ENCODE measurements at regions not wholly inside any gene's neighbourhood (a gene's known extent, or its start where the extent isn't known, plus 50 kb on each side); places are given as distances from the start of the nearest gene placed in this dataset.

- TF ChIP-seq, protein P1, sequence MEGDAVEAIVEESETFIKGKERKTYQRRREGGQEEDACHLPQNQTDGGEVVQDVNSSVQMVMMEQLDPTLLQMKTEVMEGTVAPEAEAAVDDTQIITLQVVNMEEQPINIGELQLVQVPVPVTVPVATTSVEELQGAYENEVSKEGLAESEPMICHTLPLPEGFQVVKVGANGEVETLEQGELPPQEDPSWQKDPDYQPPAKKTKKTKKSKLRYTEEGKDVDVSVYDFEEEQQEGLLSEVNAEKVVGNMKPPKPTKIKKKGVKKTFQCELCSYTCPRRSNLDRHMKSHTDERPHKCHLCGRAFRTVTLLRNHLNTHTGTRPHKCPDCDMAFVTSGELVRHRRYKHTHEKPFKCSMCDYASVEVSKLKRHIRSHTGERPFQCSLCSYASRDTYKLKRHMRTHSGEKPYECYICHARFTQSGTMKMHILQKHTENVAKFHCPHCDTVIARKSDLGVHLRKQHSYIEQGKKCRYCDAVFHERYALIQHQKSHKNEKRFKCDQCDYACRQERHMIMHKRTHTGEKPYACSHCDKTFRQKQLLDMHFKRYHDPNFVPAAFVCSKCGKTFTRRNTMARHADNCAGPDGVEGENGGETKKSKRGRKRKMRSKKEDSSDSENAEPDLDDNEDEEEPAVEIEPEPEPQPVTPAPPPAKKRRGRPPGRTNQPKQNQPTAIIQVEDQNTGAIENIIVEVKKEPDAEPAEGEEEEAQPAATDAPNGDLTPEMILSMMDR (IDR thresholded peaks at IDR 0.05) = no peak
Observed at GRCh38 chr1:184141361-184141880, 89.9 kb downstream of the TSEN15 start.

DNA sequence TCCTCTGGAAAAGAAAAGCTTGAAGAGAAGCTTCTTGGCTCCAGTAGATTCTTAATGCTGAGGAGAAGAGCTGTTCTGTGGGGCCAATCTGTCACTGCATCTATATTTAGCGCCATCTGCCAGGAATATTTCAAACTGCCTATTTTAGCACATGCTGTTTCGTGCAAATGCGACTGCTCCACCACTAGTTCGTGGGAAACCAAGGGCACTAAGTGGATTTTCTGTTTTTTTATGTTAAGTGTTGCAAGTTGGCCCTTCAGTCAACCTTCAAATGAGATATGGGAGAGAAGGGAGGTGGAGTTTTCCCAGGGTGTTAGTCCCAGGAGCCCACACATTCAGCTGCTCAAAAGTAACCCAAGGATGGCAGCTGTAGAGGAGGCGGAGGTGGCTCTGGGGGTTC, 91.9 kb downstream of the TSEN15 start:
- H3K27ac ChIP-seq = no peak overlapping the region
- no peaks in the 10 kb centered on the region for H3K4me1 ChIP-seq
- intact Hi-C loops (cut with DNase I) = no loop called here
- no peak for DNase-seq
- no peak overlapping the region for H3K9ac ChIP-seq (ENCODE audit: low read depth in 2 of 2, low read length in 2 of 2)
- TF ChIP-seq, protein P1 (IDR thresholded peaks at IDR 0.05) = no peak
- H3K36me3 ChIP-seq = no peaks in the 10 kb centered on the region
- H3K4me3 ChIP-seq = no peak overlapping the region
- no peaks in the 10 kb centered on the region for H3K9me3 ChIP-seq
- H3K27me3 ChIP-seq = no peaks in the 10 kb centered on the region

More at GRCh38 chr1:184141361-184141880, 89.9 kb downstream of the TSEN15 start:
- no peak for DNase-seq
- intact Hi-C loops (cut with DNase I) = no loop called here
- no peak overlapping the region for H3K27ac ChIP-seq
- no peaks in the 10 kb centered on the region for H3K9me3 ChIP-seq
- no peak overlapping the region for H3K9ac ChIP-seq (ENCODE audit: low read depth in 2 of 2, low read length in 2 of 2)
- H3K36me3 ChIP-seq = no peaks in the 10 kb centered on the region
- no peaks in the 10 kb centered on the region for H3K4me1 ChIP-seq
- no peak overlapping the region for H3K4me3 ChIP-seq
- no peaks in the 10 kb centered on the region for H3K27me3 ChIP-seq

DNA sequence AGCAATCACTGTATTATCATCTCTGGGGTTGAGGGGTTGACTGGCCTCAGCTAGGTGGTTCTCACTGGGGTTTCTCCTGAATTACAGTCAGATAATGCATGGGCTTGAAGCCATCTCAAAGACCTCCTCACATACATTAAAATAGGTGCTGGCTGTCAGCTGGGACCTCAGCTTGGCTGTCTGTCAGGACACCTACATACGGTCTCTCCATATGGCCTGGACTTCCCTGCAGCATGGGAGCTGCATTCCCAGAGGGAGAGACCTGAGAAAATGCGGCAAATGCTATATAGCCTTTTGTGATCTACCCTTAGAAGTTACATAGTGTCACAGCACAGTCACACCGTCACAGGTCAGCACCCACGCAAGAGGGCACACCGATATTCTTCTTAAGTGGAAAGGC, 93.6 kb downstream of the TSEN15 start:
- intact Hi-C loops (cut with DNase I) = no loop called here
- Histone ChIP-seq H3K36me3 (no peaks in the 10 kb centered on the region), H3K9ac (ENCODE audit: low read depth in 2 of 2, low read length in 2 of 2) (no peak overlapping the region), H3K27me3 (no peaks in the 10 kb centered on the region), H3K4me1 (no peaks in the 10 kb centered on the region), H3K9me3 (no peaks in the 10 kb centered on the region), H3K4me3 (no peak overlapping the region), H3K27ac (no peak overlapping the region)
- no peak for DNase-seq
- TF ChIP-seq, protein P1 (IDR thresholded peaks at IDR 0.05) = no peak

DNA sequence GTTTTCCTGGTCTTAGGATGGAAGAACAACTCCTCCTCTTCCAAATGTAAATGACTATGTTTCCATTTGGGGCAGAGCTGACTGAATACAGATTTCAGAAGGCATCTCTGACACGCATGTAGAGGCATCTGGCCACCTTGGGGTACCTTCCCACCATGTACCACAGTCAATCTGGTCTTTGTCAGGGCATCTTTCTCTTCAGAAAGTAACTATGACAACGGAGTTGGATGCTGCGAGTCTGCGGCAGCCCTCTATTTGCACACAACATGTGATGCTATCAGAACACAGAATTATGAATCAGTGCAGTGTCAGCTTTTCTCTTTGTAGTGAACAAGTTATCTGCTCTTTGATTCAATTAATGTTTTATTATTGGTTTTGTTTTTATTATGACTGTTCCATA, 94.7 kb downstream of the TSEN15 start:
- H3K9me3 ChIP-seq = no peaks in the 10 kb centered on the region
- H3K4me3 ChIP-seq = no peak overlapping the region
- H3K9ac ChIP-seq (ENCODE audit: low read depth in 2 of 2, low read length in 2 of 2) = no peak overlapping the region
- intact Hi-C loops (cut with DNase I) = no loop called here
- no peaks in the 10 kb centered on the region for H3K36me3 ChIP-seq
- H3K4me1 ChIP-seq = no peaks in the 10 kb centered on the region
- H3K27me3 ChIP-seq = no peaks in the 10 kb centered on the region
- H3K27ac ChIP-seq = no peak overlapping the region
- TF ChIP-seq, protein P1 (IDR thresholded peaks at IDR 0.05) = no peak
- no peak for DNase-seq

- H3K9ac ChIP-seq (ENCODE audit: low read depth in 2 of 2, low read length in 2 of 2) = no peak overlapping the region
- peak overlapping the region; percentile 23 for H3K27ac ChIP-seq
- intact Hi-C loops (cut with DNase I) = no loop called here
- no peaks in the 10 kb centered on the region for H3K27me3 ChIP-seq
- no peaks in the 10 kb centered on the region for H3K9me3 ChIP-seq
- no peaks in the 10 kb centered on the region for H3K36me3 ChIP-seq
- no peak overlapping the region for H3K4me3 ChIP-seq
- no peak for DNase-seq
- TF ChIP-seq, protein P1 (IDR thresholded peaks at IDR 0.05) = no peak
- no peaks in the 10 kb centered on the region for H3K4me1 ChIP-seq
Observed at GRCh38 chr1:184150776-184151531, 99.4 kb downstream of the TSEN15 start.

All from colonic mucosa (tissue), 4 donors.